Activated CD4-positive, alpha-beta T cell treated with anti-CD3 and anti-CD28 coated beads, Interleukin-2, amount 10 ng/mL, durations not matched to agents 7 days and 5 days (primary cell): ENCODE measurements at regions not wholly inside any gene's neighbourhood (a gene's known extent, or its start where the extent isn't known, plus 50 kb on each side); places are given as distances from the start of the nearest gene placed in this dataset.

ENCODE experiments used
- CTCF ChIA-PET: fragments of 350-600 bp; sonication (Branson Sonifier 250); formaldehyde crosslinking; loops from one replicate; lab custom pipeline; 2021; ENCODE audit warnings: antibody characterized with exemption; lab: Charles Lee
- POLR2A ChIA-PET: fragments of 350-600 bp; sonication (Branson Sonifier 250); formaldehyde crosslinking; loops from one replicate; lab custom pipeline; 2021; ENCODE audit warnings: antibody characterized with exemption; lab: Charles Lee
- DNase-seq: peaks from one replicate; pipeline ENCODE4 v3.0.0-alpha.2; 2020
- H3K27ac Mint-ChIP-seq: one replicate; pipeline ENCODE4 v1.8.0; 2021; ENCODE audit warnings: mild to moderate bottlenecking, moderate library complexity, mixed read lengths
- H3K27me3 Mint-ChIP-seq: one replicate; pipeline ENCODE4 v1.8.0; 2021; ENCODE audit warnings: mixed read lengths
- H3K36me3 Mint-ChIP-seq: one replicate; pipeline ENCODE4 v1.8.0; 2021; ENCODE audit warnings: low read depth, mixed read lengths
- H3K4me1 Mint-ChIP-seq: one replicate; pipeline ENCODE4 v1.8.0; 2021; ENCODE audit warnings: mixed read lengths
- H3K4me3 Mint-ChIP-seq: one replicate; pipeline ENCODE4 v1.8.0; 2021; ENCODE audit warnings: mild to moderate bottlenecking, moderate library complexity, mixed read lengths
- H3K9me3 Mint-ChIP-seq: one replicate; pipeline ENCODE4 v1.8.0; 2021; ENCODE audit warnings: mixed read lengths

GRCh38 chr10:29719281-29719675 lies 84.5 kb upstream of the SVIL start:
- Mint-ChIP-seq H3K27me3 (no peaks in the 10 kb centered on the region), H3K27ac (no peak overlapping the region), H3K4me3 (no peak overlapping the region), H3K36me3 (peaks cover 32% of the 10 kb centered on the region), H3K9me3 (peaks cover 31% of the 10 kb centered on the region), H3K4me1 (peaks cover 9% of the 10 kb centered on the region)
- POLR2A ChIA-PET, result no interaction called here
- CTCF ChIA-PET, result interaction anchor here (1.3 to 1.5 kb wide), 3 partner anchors 16 to 60 kb away, joined by 3 to 6 read pairs (median 4); no protein-coding TSS in a partner anchor
- DNase-seq, result no peak

DNA sequence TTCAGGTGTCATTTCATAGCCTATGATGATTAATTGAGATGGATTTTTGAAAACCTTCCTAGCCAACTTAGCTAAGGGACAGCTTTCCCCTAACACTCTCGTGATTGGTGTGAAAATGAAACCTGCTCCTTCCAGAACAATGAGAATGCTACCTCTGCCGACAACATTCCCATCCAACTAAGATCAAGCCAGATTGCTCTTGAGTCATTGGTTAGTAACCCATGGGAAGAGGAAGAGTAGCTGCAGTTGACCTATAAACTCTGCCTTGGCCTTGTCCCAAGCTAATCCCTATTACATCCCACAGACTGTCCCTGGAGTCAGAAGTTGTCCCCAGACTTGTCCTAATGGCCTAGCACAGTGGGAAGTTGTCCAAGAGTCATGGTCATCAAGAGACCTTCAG lies 80.5 kb upstream of the SVIL start:
- no peak for DNase-seq
- CTCF ChIA-PET, result no interaction called here
- Mint-ChIP-seq H3K9me3 (peaks cover 20% of the 10 kb centered on the region), H3K4me1 (peaks cover 5% of the 10 kb centered on the region), H3K36me3 (peaks cover 28% of the 10 kb centered on the region), H3K27ac (no peak overlapping the region), H3K4me3 (no peak overlapping the region), H3K27me3 (no peaks in the 10 kb centered on the region)
- POLR2A ChIA-PET, result no interaction called here

DNA sequence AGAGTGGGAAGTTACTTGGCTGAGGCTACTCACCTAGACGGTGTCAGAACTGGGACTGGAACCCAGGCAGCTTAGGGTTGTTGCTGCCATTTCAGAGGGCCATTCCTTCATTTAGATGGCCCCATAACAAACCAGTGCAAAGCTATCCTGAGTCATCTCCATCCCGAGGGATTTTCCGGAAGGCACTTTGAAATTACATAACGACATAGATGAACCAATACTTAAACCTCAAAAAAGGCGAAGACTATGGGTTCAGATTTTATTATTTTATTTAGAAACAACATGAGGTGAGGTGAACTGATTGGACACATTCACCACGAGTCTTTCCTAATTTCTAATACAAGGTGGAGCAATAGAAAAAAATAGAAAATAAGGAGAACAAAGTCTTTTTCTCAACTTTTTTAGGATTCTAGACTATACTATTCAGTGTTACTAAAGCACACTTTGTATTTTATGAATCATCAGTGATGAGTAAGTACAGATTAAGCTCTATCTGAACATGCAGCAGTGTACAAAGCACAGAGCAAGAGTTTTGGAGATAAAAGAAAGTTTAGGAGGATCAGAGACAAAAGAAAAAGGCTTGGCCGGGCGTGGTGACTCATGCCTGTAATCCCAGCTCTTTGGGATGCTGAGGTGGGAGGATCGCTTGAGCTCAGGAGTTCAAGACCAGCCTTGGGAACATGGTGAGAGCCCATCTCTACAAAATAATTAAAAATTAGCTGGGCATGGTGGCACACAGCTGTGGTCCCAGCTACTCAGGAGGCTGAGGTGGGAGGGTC lies 79.5 kb upstream of the SVIL start:
- Mint-ChIP-seq H3K4me1 (peaks cover 5% of the 10 kb centered on the region), H3K9me3 (peaks cover 15% of the 10 kb centered on the region), H3K36me3 (peaks cover 24% of the 10 kb centered on the region), H3K27me3 (no peaks in the 10 kb centered on the region), H3K4me3 (no peak overlapping the region), H3K27ac (no peak overlapping the region)
- CTCF ChIA-PET, result interaction anchor here (1.2 kb wide), 1 partner anchor 10 kb away, joined by 3 read pairs; no protein-coding TSS in a partner anchor
- DNase-seq, result no peak
- POLR2A ChIA-PET, result no interaction called here

GRCh38 chr10:29713450-29713849 lies 78.7 kb upstream of the SVIL start:
- Mint-ChIP-seq H3K4me3 (no peak overlapping the region), H3K27me3 (no peaks in the 10 kb centered on the region), H3K27ac (no peak overlapping the region), H3K9me3 (peaks cover 11% of the 10 kb centered on the region), H3K4me1 (peaks cover 8% of the 10 kb centered on the region), H3K36me3 (peaks cover 21% of the 10 kb centered on the region)
- DNase-seq, result no peak
- CTCF ChIA-PET, result interaction anchor here (0.6 to 1.2 kb wide), 3 partner anchors 11 to 927 kb away, joined by 3 to 5 read pairs (median 3); no protein-coding TSS in a partner anchor
- POLR2A ChIA-PET, result no interaction called here

GRCh38 chr10:29712108-29712507 lies 77.3 kb upstream of the SVIL start:
- DNase-seq, result no peak
- Mint-ChIP-seq H3K4me3 (no peak overlapping the region), H3K27ac (no peak overlapping the region), H3K9me3 (peaks cover 8% of the 10 kb centered on the region), H3K27me3 (no peaks in the 10 kb centered on the region), H3K4me1 (peaks cover 8% of the 10 kb centered on the region), H3K36me3 (peaks cover 20% of the 10 kb centered on the region)
- POLR2A ChIA-PET, result no interaction called here
- CTCF ChIA-PET, result interaction anchor here (0.6 to 0.9 kb wide), 2 partner anchors 12 to 206 kb away, joined by 3 read pairs; no protein-coding TSS in a partner anchor

- Mint-ChIP-seq H3K27me3 (no peaks in the 10 kb centered on the region), H3K27ac (no peak overlapping the region), H3K36me3 (peaks cover 24% of the 10 kb centered on the region), H3K4me1 (peaks cover 11% of the 10 kb centered on the region), H3K4me3 (no peak overlapping the region), H3K9me3 (peaks cover 11% of the 10 kb centered on the region)
- ChIA-PET POLR2A (no interaction called here), CTCF (no interaction called here)
- DNase-seq, result no peak
Measured at GRCh38 chr10:29710128-29710527, 75.4 kb upstream of the SVIL start.

DNA sequence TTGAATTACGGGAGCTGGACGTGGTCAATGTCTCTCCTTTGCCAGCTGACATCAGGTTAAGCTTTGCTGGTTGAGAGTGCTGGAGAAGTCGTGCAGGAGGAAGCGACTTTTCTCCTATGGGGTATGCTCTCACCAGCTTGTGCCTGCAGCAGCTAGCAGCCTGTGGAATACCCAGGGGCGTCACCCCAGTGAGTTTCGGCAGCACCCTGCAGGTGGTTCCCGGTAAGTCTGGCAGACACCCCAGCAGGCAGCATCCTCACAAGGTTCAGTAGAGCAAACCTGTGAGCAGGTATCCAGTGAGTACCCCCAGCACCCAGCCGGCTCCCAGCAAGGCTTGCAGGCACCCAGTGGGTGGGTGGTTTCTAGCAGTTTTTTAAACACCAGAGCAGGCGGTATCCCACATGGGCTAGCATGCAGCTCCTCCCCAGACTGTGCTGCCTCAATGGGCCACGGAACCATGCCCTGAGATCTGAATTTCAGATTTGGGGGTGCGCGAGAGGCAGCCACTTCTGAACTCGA lies 74.8 kb upstream of the SVIL start:
- H3K27me3 Mint-ChIP-seq, result no peaks in the 10 kb centered on the region

GRCh38 chr10:29703271-29703670 lies 68.5 kb upstream of the SVIL start:
- Mint-ChIP-seq H3K27ac (peak overlapping the region; percentile 80), H3K4me3 (peak overlapping the region; percentile 16), H3K36me3 (peaks cover 13% of the 10 kb centered on the region), H3K27me3 (no peaks in the 10 kb centered on the region), H3K4me1 (peaks cover 31% of the 10 kb centered on the region), H3K9me3 (peaks cover 9% of the 10 kb centered on the region)
- DNase-seq, result no peak
- CTCF ChIA-PET, result interaction anchor here (1.3 kb wide), 1 partner anchor 16 kb away, joined by 3 read pairs; no protein-coding TSS in a partner anchor
- POLR2A ChIA-PET, result no interaction called here

More for the DNA sequence above, 74.8 kb upstream of the SVIL start:
- DNase-seq, result no peak
- Mint-ChIP-seq H3K4me3 (no peak overlapping the region), H3K27ac (no peak overlapping the region), H3K4me1 (peaks cover 12% of the 10 kb centered on the region), H3K36me3 (peaks cover 24% of the 10 kb centered on the region), H3K9me3 (peaks cover 9% of the 10 kb centered on the region)
- CTCF ChIA-PET, result no interaction called here
- POLR2A ChIA-PET, result no interaction called here

DNA sequence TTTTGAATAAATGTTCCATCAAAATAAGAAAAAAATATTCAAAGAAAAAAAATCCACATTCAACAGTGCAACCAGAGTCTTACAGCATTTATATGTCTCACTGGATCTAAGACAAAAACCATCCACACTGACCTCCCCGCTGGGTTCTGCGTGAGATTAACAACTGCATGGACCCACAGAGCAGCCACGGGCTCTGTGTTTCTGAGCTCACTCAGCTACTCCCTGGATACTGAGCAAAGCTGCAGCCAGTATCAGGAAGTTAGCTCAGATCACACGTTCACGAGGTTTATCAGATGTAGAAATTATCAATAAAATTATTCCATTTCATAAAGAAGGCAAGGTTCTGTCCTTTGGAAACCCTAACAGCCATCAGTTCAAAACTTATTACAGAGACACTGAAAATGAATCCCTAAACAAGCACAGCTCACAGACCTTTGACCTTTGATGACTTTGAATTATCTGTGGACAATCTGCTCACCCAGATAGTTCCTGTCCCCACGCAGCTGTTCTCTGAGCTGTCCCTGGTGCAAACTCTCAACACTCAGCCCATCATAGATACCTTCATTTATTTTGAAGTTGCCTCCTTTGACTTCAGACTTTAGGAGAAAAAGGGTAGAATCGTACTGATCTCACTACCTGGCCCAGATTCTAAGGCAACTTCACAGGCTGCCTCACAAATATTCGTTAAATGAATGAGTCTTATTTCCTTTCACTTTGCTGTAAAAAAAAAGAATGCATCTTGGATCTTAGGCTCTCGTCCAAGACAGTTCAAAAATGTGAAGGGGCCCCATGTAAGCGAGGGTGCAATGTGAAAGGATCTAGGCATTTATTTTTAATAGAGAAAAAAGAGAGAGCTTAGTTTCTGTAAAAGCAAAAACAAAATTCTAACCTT lies 67.7 kb upstream of the SVIL start:
- Mint-ChIP-seq H3K4me3 (peak overlapping the region; percentile 28), H3K27ac (peak overlapping the region; percentile 80), H3K4me1 (peaks cover 31% of the 10 kb centered on the region), H3K9me3 (peaks cover 9% of the 10 kb centered on the region), H3K36me3 (peaks cover 13% of the 10 kb centered on the region), H3K27me3 (no peaks in the 10 kb centered on the region)
- peak; percentile 15 for DNase-seq
- ChIA-PET POLR2A (interaction anchor here (0.6 to 1.2 kb wide), 2 partner anchors 32 to 1399 kb away, joined by 3 to 4 read pairs; no protein-coding TSS in a partner anchor), CTCF (interaction anchor here (0.9 to 1.3 kb wide), 3 partner anchors 9 to 17 kb away, joined by 3 to 5 read pairs (median 3); no protein-coding TSS in a partner anchor)

DNA sequence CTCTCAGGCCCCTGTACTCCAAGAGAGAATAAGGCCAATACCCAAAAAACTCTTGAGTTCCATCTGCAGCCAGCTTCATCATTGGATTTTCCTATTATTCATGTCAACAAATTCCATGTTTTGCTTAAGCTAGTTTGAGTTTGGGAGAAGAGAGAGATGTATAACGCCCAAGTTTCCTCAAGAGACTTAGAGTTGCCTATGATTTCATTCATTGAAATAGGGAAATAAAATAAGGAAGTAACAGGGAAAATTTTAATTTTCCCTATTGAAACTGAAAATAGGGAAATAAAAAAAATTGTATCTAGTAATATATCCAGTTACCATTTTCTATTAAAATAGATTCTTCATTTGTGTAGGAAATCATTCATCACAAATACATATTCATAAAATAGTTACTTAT lies 66.5 kb upstream of the SVIL start:
- H3K27me3 Mint-ChIP-seq, result no peaks in the 10 kb centered on the region
- ChIA-PET POLR2A (no interaction called here), CTCF (interaction anchor here (1.1 kb wide), 1 partner anchor 12 kb away, joined by 5 read pairs; no protein-coding TSS in a partner anchor)
- DNase-seq, result no peak
- H3K27ac Mint-ChIP-seq, result peak overlapping the region; percentile 9
- H3K4me3 Mint-ChIP-seq, result no peak overlapping the region
- H3K4me1 Mint-ChIP-seq, result peaks cover 27% of the 10 kb centered on the region
- peaks cover 5% of the 10 kb centered on the region for H3K36me3 Mint-ChIP-seq
- H3K9me3 Mint-ChIP-seq, result peaks cover 7% of the 10 kb centered on the region

DNA sequence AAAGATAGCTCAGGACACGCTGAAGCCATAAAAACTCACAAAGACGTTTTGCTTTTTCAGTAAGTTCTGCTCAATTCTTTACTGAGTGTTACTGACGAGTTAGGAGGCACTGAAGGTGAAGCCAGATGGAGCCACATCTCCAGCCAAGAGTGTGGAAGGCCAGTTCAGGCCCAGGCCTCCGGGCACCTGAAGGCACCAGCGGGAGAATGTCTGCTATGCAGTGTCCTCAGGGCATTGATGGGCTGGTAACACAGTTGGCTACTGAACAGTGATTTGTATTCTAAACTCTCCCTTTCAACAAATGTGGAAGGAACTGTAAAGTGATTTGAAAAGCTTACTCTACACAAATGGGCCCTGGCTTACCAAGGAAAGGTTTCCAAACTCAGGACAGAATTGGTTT lies 64.8 kb upstream of the SVIL start:
- H3K27ac Mint-ChIP-seq, result no peak overlapping the region
- H3K9me3 Mint-ChIP-seq, result no peaks in the 10 kb centered on the region
- ChIA-PET CTCF (interaction anchor here (0.6 kb wide), 1 partner anchor 826 kb away, joined by 3 read pairs; no protein-coding TSS in a partner anchor), POLR2A (no interaction called here)
- peaks cover 23% of the 10 kb centered on the region for H3K4me1 Mint-ChIP-seq
- no peaks in the 10 kb centered on the region for H3K36me3 Mint-ChIP-seq
- no peak for DNase-seq
- no peaks in the 10 kb centered on the region for H3K27me3 Mint-ChIP-seq
- no peak overlapping the region for H3K4me3 Mint-ChIP-seq

DNA sequence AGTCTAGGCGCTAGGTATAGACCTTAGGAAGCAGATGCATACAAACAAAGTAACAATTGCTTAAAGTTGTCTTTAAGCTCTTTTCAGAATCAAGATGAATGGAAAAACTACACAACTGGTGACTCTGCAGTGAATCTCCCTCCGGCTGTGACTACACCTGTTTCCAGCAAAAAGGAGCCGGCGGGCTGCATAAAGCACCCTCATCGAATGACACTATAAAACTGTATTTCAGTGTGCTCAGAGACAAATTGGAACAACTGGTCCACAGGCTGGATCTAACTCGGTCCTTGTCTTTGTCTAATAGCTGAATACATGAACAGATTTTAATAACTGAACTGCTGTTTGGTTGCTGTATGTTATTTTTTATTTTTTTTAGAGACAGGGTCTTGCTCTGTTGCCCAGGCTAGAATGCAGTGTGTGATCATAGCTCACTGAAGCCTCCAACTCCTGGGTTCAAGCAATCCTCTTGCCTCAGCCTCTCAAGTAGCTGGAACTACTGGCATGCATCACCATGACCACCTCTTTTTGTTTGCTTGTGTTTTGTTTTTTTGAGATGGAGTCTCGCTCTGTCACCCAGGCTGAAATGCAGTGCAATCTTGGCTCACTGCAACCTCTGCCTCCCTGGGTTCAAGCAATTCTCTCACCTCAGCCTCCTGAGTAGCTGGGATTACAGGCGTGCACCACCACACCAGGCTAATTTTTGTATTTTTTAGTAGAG lies 64.2 kb upstream of the SVIL start:
- ChIA-PET POLR2A (no interaction called here), CTCF (interaction anchor here (0.6 kb wide), 1 partner anchor 827 kb away, joined by 3 read pairs; no protein-coding TSS in a partner anchor)
- peaks cover 16% of the 10 kb centered on the region for H3K4me1 Mint-ChIP-seq
- no peaks in the 10 kb centered on the region for H3K36me3 Mint-ChIP-seq
- H3K27ac Mint-ChIP-seq, result no peak overlapping the region
- DNase-seq, result no peak
- no peaks in the 10 kb centered on the region for H3K27me3 Mint-ChIP-seq
- no peaks in the 10 kb centered on the region for H3K9me3 Mint-ChIP-seq
- H3K4me3 Mint-ChIP-seq, result no peak overlapping the region
